Testis (tissue), 2 donors: ENCODE measurements at regions not wholly inside any gene's neighbourhood (a gene's known extent, or its start where the extent isn't known, plus 50 kb on each side); places are given as distances from the start of the nearest gene placed in this dataset.

ENCODE experiments used
- DNase-seq: peaks from one replicate; pipeline ENCODE4 v3.0.0-alpha.2; 2019
- H3K27ac ChIP-seq, 2 donors: fragments of 200-600 bp; sonication (generic); one replicate each; pipeline ENCODE4 v1.5.1; 2019
- H3K27me3 ChIP-seq: fragments of 200-600 bp; sonication (generic); one replicate; pipeline ENCODE4 v1.5.1; 2019
- H3K36me3 ChIP-seq: fragments of 200-600 bp; sonication (generic); one replicate; pipeline ENCODE4 v1.5.1; 2017; ENCODE audit warnings: low read depth; ENCODE audit errors: missing control alignments
- H3K4me1 ChIP-seq: fragments of 200-600 bp; sonication (generic); one replicate; pipeline ENCODE4 v1.5.1; 2019
- H3K4me3 ChIP-seq, 2 donors: fragments of 200-600 bp; sonication (generic); one replicate each; pipeline ENCODE4 v1.5.1; 2017 to 2019
- H3K9me3 ChIP-seq: fragments of 200-600 bp; sonication (generic); one replicate; pipeline ENCODE4 v1.5.1; 2017
- POLR2A ChIP-seq: fragments of 450-650 bp; IDR thresholded peaks from one replicate; pipeline ENCODE4 v1.6.1; 2017; ENCODE audit warnings: antibody characterized with exemption, mild to moderate bottlenecking, moderate library complexity
- WGBS, 2 donors: methylation state at CpG; one replicate each; pipeline ENCODE4 v1.1.5; 2018; 5-methylcytosine and 5-hydroxymethylcytosine counted together
- intact Hi-C: fragments of 100-400 bp; cut with DNase I; formaldehyde crosslinking; loops from one replicate; pipeline ENCODE4 v1.15.1; 2023; ENCODE audit warnings: low total_unique reads
- TF ChIP-seq, protein P1 (sequence below), 3 experiments: fragments of 450-650 bp in 2 of 3; fragments of 200-600 bp in 1 of 3; sonication (generic) in 1 of 3; IDR thresholded peaks; one replicate each; pipeline ENCODE4 v1.5.1; 2016 to 2019; ENCODE audit warnings: antibody characterized with exemption in 3 of 3, mild to moderate bottlenecking in 2 of 3, moderate library complexity in 1 of 3

- H3K27ac ChIP-seq: peak overlapping the region; percentile 84 to 87
- H3K9me3 ChIP-seq: no peaks in the 10 kb centered on the region
- peak overlapping the region; percentile 48 to 65 for H3K4me3 ChIP-seq
- peaks cover 17% of the 10 kb centered on the region for H3K4me1 ChIP-seq
- DNase-seq: peak; percentile 96
- H3K27me3 ChIP-seq: no peaks in the 10 kb centered on the region
- H3K36me3 ChIP-seq: no peaks in the 10 kb centered on the region
- TF ChIP-seq, protein P1, sequence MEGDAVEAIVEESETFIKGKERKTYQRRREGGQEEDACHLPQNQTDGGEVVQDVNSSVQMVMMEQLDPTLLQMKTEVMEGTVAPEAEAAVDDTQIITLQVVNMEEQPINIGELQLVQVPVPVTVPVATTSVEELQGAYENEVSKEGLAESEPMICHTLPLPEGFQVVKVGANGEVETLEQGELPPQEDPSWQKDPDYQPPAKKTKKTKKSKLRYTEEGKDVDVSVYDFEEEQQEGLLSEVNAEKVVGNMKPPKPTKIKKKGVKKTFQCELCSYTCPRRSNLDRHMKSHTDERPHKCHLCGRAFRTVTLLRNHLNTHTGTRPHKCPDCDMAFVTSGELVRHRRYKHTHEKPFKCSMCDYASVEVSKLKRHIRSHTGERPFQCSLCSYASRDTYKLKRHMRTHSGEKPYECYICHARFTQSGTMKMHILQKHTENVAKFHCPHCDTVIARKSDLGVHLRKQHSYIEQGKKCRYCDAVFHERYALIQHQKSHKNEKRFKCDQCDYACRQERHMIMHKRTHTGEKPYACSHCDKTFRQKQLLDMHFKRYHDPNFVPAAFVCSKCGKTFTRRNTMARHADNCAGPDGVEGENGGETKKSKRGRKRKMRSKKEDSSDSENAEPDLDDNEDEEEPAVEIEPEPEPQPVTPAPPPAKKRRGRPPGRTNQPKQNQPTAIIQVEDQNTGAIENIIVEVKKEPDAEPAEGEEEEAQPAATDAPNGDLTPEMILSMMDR (IDR thresholded peaks at IDR 0.05): no peak
- intact Hi-C loops: no loop called here
- WGBS, 2 donors: 0% methylated on average over 45 to 59 of the region's 59 CpGs
Measured at GRCh38 chr16:79770244-79771064, 169.9 kb upstream of the MAF start.

- H3K4me1 ChIP-seq: peaks cover 17% of the 10 kb centered on the region
- H3K36me3 ChIP-seq: no peaks in the 10 kb centered on the region
- TF ChIP-seq, protein P1 (IDR thresholded peaks at IDR 0.05): no peak
- H3K27me3 ChIP-seq: no peaks in the 10 kb centered on the region
- peak overlapping the region; percentile 84 to 87 for H3K27ac ChIP-seq
- no peaks in the 10 kb centered on the region for H3K9me3 ChIP-seq
- intact Hi-C loops: no loop called here
- no peak for DNase-seq
- 15 to 18% methylated on average over 4 to 6 of the region's 6 CpGs for WGBS, 2 donors
- H3K4me3 ChIP-seq: peak overlapping the region; percentile 48 to 65
Measured at GRCh38 chr16:79769928-79770243, 169.3 kb upstream of the MAF start.

- H3K36me3 ChIP-seq: no peaks in the 10 kb centered on the region
- H3K27me3 ChIP-seq: no peaks in the 10 kb centered on the region
- TF ChIP-seq, protein P1 (IDR thresholded peaks at IDR 0.05): no peak
- TF ChIP-seq POLR2A: no peak
- H3K9me3 ChIP-seq: no peaks in the 10 kb centered on the region
- H3K4me3 ChIP-seq: no peak overlapping the region
- intact Hi-C loops: no loop called here
- peaks cover 17% of the 10 kb centered on the region for H3K4me1 ChIP-seq
- 67 to 74% methylated on average over 4 of the region's 4 CpGs for WGBS, 2 donors
- no peak for DNase-seq
- peak overlapping the region; percentile 63 to 84 for H3K27ac ChIP-seq
Measured at GRCh38 chr16:79769270-79769927, 168.9 kb upstream of the MAF start.

DNA sequence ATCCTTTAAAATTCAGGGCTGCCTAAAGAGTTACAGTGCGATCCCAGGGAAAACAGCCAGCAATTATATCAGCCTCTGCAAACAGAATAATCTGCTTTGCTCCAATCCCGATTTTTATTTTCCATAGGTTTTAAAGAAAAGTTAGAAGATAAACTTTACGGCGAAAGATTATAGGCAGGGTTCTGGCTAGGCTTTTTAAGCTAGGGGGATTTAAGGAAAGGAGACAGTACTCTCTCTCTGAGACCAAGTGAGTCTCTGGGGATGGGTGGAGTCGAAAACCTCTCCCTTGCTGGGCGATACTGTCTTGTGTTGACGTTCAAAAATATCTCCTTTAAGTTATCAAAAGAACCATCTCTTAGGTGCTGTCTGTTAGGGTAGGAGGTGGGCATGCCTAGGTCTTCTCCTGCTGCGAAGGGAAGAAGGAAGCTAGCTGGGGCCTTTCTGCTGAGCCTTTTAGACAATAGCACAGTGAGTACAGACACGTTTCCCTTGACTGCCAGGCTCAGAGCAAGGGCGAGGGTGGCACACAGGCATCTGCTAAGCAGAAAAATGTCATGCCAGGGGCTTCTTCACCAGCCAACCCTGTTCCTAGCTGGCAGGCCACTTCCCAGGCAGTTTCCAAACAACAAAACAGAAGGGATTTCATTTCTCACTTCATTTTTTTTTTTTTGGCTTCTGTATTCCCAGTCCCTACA is 167.9 kb upstream of the MAF start:
- TF ChIP-seq, protein P1 (IDR thresholded peaks at IDR 0.05): no peak
- no peak for TF ChIP-seq POLR2A
- H3K27me3 ChIP-seq: no peaks in the 10 kb centered on the region
- peak; percentile 44 for DNase-seq
- WGBS, 2 donors: 35 to 41% methylated on average over 9 to 10 of the region's 10 CpGs
- intact Hi-C loops: no loop called here
- no peaks in the 10 kb centered on the region for H3K9me3 ChIP-seq
- peak overlapping the region; percentile 63 to 76 for H3K27ac ChIP-seq
- H3K4me1 ChIP-seq: peaks cover 17% of the 10 kb centered on the region
- no peaks in the 10 kb centered on the region for H3K36me3 ChIP-seq
- H3K4me3 ChIP-seq: no peak overlapping the region
